ENCODE measurements at regions not wholly inside any gene's neighbourhood (a gene's known extent, or its start where the extent isn't known, plus 50 kb on each side); places are given as distances from the start of the nearest gene placed in this dataset.

GRCh38 chrX:121283921-121284320 lies 236.5 kb downstream of the GLUD2 start:
- intact Hi-C loops (cut with DNase I; ENCODE audit: low total_unique reads), result loop anchor here (10.0 kb wide), 1 partner anchor 1011 kb away; no protein-coding TSS in a partner anchor
- Histone ChIP-seq H3K27ac (no peak overlapping the region), H3K4me1 (no peaks in the 10 kb centered on the region), H3K4me3 (no peak overlapping the region), H3K36me3 (no peaks in the 10 kb centered on the region), H3K9me3 (peaks cover 0 to 17% of the 10 kb centered on the region in 2 donors), H3K27me3 (no peaks in the 10 kb centered on the region)
- no peak for DNase-seq (ENCODE audit: low spot score in 2 of 2)
- no peak for TF ChIP-seq POLR2AphosphoS5 (IDR thresholded peaks at IDR 0.05)
- no peak for TF ChIP-seq CTCF (IDR thresholded peaks at IDR 0.05)

GRCh38 chrX:121298499-121298898 lies 251.1 kb downstream of the GLUD2 start:
- intact Hi-C loops (cut with DNase I; ENCODE audit: low total_unique reads), result no loop called here
- TF ChIP-seq POLR2A (IDR thresholded peaks at IDR 0.05), result no peak
- no peak for TF ChIP-seq POLR2AphosphoS5 (IDR thresholded peaks at IDR 0.05)
- TF ChIP-seq CTCF (IDR thresholded peaks at IDR 0.05), result no peak
- Histone ChIP-seq H3K4me1 (no peaks in the 10 kb centered on the region), H3K4me3 (no peak overlapping the region), H3K36me3 (no peaks in the 10 kb centered on the region), H3K27me3 (no peaks in the 10 kb centered on the region), H3K27ac (no peak overlapping the region), H3K9me3 (no peaks in the 10 kb centered on the region)
- DNase-seq (ENCODE audit: low spot score in 2 of 2), result no peak

GRCh38 chrX:121301356-121301755 lies 253.9 kb downstream of the GLUD2 start:
- intact Hi-C loops (cut with DNase I; ENCODE audit: low total_unique reads), result no loop called here
- Histone ChIP-seq H3K36me3 (no peaks in the 10 kb centered on the region), H3K4me1 (no peaks in the 10 kb centered on the region), H3K9me3 (no peaks in the 10 kb centered on the region), H3K27me3 (no peaks in the 10 kb centered on the region), H3K4me3 (no peak overlapping the region), H3K27ac (no peak overlapping the region)
- no peak for DNase-seq (ENCODE audit: low spot score in 2 of 2)
- TF ChIP-seq CTCF (IDR thresholded peaks at IDR 0.05) (no peak), POLR2AphosphoS5 (IDR thresholded peaks at IDR 0.05) (no peak), POLR2A (IDR thresholded peaks at IDR 0.05) (no peak)

GRCh38 chrX:121301822-121302221 lies 254.4 kb downstream of the GLUD2 start:
- DNase-seq (ENCODE audit: low spot score in 2 of 2), result no peak
- TF ChIP-seq POLR2AphosphoS5 (IDR thresholded peaks at IDR 0.05) (no peak), CTCF (IDR thresholded peaks at IDR 0.05) (no peak), POLR2A (IDR thresholded peaks at IDR 0.05) (no peak)
- H3K27ac ChIP-seq, result no peak overlapping the region
- H3K27me3 ChIP-seq, result no peaks in the 10 kb centered on the region
- no peak overlapping the region for H3K4me3 ChIP-seq
- H3K36me3 ChIP-seq, result no peaks in the 10 kb centered on the region
- no peaks in the 10 kb centered on the region for H3K4me1 ChIP-seq
- H3K9me3 ChIP-seq, result no peaks in the 10 kb centered on the region
- intact Hi-C loops (cut with DNase I; ENCODE audit: low total_unique reads), result no loop called here

- Histone ChIP-seq H3K27ac (no peak overlapping the region), H3K4me1 (no peaks in the 10 kb centered on the region), H3K4me3 (no peak overlapping the region), H3K27me3 (no peaks in the 10 kb centered on the region), H3K36me3 (no peaks in the 10 kb centered on the region), H3K9me3 (no peaks in the 10 kb centered on the region)
- intact Hi-C loops (cut with DNase I; ENCODE audit: low total_unique reads), result no loop called here
- TF ChIP-seq CTCF (IDR thresholded peaks at IDR 0.05), result no peak
- no peak for TF ChIP-seq POLR2AphosphoS5 (IDR thresholded peaks at IDR 0.05)
- no peak for TF ChIP-seq POLR2A (IDR thresholded peaks at IDR 0.05)
- DNase-seq (ENCODE audit: low spot score in 2 of 2), result no peak
Observed at GRCh38 chrX:121307449-121307848, 260.0 kb downstream of the GLUD2 start.
